Fibroblast of lung (primary cell): ENCODE measurements at regions not wholly inside any gene's neighbourhood (a gene's known extent, or its start where the extent isn't known, plus 50 kb on each side); places are given as distances from the start of the nearest gene placed in this dataset.

Source experiments
- DNase-seq, 2 donors: peaks; one replicate each; pipeline versions ENCODE4 v3.0.0 to v3.0.0-alpha.2; 2010; ENCODE audit warnings: low read depth in 2 of 2
- H2AFZ ChIP-seq: 2 replicates; pipeline ENCODE4 v1.5.1; 2012; ENCODE audit warnings: low read length, control low read depth, inconsistent platforms
- H3K27ac ChIP-seq: 2 replicates; pipeline ENCODE4 v1.5.1; 2011; ENCODE audit warnings: low read length, control low read depth; ENCODE audit not compliant: insufficient read depth
- H3K27me3 ChIP-seq: 2 replicates; pipeline ENCODE4 v1.5.1; 2011; ENCODE audit warnings: mild to moderate bottlenecking, low read length; ENCODE audit not compliant: control insufficient read depth, insufficient read depth
- H3K36me3 ChIP-seq: 2 replicates; pipeline ENCODE4 v1.5.1; 2011; ENCODE audit warnings: low read length; ENCODE audit not compliant: control insufficient read depth, insufficient read depth
- H3K4me1 ChIP-seq: 2 replicates; pipeline ENCODE4 v1.5.1; 2011; ENCODE audit warnings: low read length; ENCODE audit not compliant: control insufficient read depth, insufficient read depth; ENCODE audit errors: extremely low read depth
- H3K4me2 ChIP-seq: 2 replicates; pipeline ENCODE4 v1.5.1; 2011; ENCODE audit warnings: low read length, control low read depth; ENCODE audit not compliant: insufficient read depth; ENCODE audit errors: extremely low read depth
- H3K4me3 ChIP-seq, 4 experiments: fragments of 200-600 bp in 1 of 4; sonication (generic) in 1 of 4; replicated peaks in 1 of 4; 2 replicates each; pipeline ENCODE4 v1.5.1; 2011 to 2016; ENCODE audit warnings: low read length in 4 of 4, low read depth in 3 of 4, mild to moderate bottlenecking in 3 of 4, control low read depth in 2 of 4, inconsistent platforms in 1 of 4, mixed read lengths in 1 of 4; ENCODE audit not compliant: insufficient read depth in 1 of 4; ENCODE audit errors: control extremely low read depth in 1 of 4
- H3K79me2 ChIP-seq: 2 replicates; pipeline ENCODE4 v1.5.1; 2012; ENCODE audit warnings: mild to moderate bottlenecking, low read length, inconsistent platforms; ENCODE audit not compliant: control insufficient read depth, insufficient read depth
- H3K9ac ChIP-seq: 2 replicates; pipeline ENCODE4 v1.5.1; 2011; ENCODE audit warnings: mild to moderate bottlenecking, low read length, control low read depth; ENCODE audit not compliant: insufficient read depth
- H3K9me3 ChIP-seq: 2 replicates; pipeline ENCODE4 v1.5.1; 2012; ENCODE audit warnings: low read depth, low read length; ENCODE audit not compliant: control insufficient read depth, insufficient read depth
- H4K20me1 ChIP-seq: 2 replicates; pipeline ENCODE4 v1.5.1; 2011; ENCODE audit warnings: low read length; ENCODE audit not compliant: control insufficient read depth, insufficient read depth; ENCODE audit errors: extremely low read depth
- EZH2 ChIP-seq: IDR thresholded peaks from 2 replicates; pipeline ENCODE4 v1.5.1; 2012; ENCODE audit warnings: low read length, control low read depth, mild to moderate bottlenecking; ENCODE audit errors: missing control alignments
- TF ChIP-seq, protein P1 (sequence below), 2 donors: IDR thresholded peaks in 1 of 2; conservative IDR thresholded peaks in 1 of 2; 1 replicate in 1 of 2; 2 replicates in 1 of 2; pipeline ENCODE4 v1.5.1; 2011 to 2012; ENCODE audit warnings: low read length in 2 of 2, control low read depth in 1 of 2, inconsistent platforms in 1 of 2, low read depth in 1 of 2, mild to moderate bottlenecking in 1 of 2

DNA sequence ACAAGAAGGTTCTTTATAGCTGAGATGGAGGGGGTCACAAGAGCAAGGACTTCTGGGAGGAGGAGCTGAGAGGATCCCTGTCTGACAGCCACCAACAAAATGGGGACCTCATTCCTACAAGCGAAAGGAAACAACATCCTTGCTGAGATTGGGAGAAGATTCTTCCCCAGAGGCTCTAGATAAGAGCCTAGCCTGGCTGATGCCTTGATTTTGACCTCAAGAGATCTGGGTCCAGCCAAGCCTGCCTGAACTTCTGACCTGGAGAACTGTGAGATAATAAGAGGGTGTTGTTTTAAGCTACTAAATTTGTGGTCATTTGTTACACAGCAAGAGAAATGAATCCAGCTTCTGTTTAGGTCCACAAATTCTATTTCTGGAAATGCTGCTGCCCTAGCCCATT is 75.4 kb upstream of the SLC4A11 start:
- Histone ChIP-seq H3K9ac (no peak overlapping the region), H2AFZ (no peak overlapping the region), H3K4me1 (no peaks in the 10 kb centered on the region), H3K36me3 (peaks cover 6% of the 10 kb centered on the region), H3K4me2 (no peak overlapping the region), H3K9me3 (no peaks in the 10 kb centered on the region), H3K27ac (no peak overlapping the region), H4K20me1 (no peaks in the 10 kb centered on the region), H3K4me3 (no peak overlapping the region), H3K79me2 (no peaks in the 10 kb centered on the region), H3K27me3 (no peaks in the 10 kb centered on the region)
- no peak for DNase-seq
- TF ChIP-seq EZH2 = no peak
- TF ChIP-seq, protein P1, sequence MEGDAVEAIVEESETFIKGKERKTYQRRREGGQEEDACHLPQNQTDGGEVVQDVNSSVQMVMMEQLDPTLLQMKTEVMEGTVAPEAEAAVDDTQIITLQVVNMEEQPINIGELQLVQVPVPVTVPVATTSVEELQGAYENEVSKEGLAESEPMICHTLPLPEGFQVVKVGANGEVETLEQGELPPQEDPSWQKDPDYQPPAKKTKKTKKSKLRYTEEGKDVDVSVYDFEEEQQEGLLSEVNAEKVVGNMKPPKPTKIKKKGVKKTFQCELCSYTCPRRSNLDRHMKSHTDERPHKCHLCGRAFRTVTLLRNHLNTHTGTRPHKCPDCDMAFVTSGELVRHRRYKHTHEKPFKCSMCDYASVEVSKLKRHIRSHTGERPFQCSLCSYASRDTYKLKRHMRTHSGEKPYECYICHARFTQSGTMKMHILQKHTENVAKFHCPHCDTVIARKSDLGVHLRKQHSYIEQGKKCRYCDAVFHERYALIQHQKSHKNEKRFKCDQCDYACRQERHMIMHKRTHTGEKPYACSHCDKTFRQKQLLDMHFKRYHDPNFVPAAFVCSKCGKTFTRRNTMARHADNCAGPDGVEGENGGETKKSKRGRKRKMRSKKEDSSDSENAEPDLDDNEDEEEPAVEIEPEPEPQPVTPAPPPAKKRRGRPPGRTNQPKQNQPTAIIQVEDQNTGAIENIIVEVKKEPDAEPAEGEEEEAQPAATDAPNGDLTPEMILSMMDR (conservative IDR thresholded peaks at IDR 0.05 in 1 of 2, IDR thresholded peaks at IDR 0.05 in 1 of 2; ENCODE audit: low read depth in 1 of 2, low read length in 2 of 2) = no peak

DNA sequence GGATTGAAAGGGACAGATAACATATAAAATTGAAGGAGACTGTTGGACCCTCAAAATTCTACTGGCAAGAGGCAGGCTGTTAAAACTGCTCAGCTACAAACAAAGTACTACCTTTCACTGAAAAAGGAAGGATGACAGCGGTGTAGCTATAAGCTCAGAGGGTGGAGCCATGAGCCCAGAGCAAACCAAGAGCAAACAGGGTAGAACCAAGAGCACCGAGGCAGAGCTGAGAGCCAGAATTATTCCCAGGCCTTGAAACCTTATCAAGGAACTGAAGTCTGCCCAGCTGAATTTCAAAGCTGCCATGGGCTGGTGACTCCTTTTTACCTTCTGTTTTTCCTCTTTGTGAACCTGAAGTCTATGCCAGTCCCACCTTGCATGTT is 74.7 kb upstream of the SLC4A11 start:
- Histone ChIP-seq H3K9ac (no peak overlapping the region), H3K27ac (no peak overlapping the region)

DNA sequence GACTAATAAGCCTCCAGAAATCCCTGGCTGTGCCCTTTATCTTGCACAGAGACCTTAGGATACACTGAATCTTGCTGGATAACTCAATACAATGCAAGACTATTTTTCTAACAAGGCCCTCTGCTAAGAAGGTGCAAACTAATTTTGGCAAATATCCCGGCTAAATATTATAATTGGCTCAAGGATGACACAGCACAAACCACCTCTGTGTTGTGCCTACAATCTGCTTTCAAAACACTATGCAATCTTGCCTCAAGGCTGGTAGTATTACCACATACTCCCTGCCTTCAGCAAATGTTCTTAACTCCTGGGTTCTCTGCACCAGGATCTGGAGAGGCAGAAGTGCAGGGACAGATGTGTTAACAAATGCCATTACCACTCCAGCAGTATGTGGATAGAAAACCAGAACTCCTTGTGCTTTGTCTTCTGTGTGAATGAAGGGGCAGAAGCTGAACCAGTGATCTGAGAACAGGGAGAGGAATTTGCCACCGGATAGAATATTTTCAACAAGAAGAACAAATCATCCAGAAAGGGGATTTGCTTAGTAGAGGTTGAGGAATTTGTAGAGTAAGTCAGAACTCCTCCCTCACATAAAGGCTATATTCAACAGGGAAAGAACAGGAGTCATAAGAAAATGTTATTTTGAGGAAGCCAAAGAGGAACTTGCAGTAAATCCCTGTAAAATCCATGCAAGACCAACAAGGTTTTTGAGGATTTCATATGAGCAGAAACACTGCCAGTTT is 74.1 kb upstream of the SLC4A11 start:
- Histone ChIP-seq H3K27ac (no peak overlapping the region), H3K9me3 (no peaks in the 10 kb centered on the region), H3K36me3 (peaks cover 6% of the 10 kb centered on the region), H2AFZ (no peak overlapping the region), H3K9ac (no peak overlapping the region), H3K79me2 (no peaks in the 10 kb centered on the region), H3K4me2 (no peak overlapping the region), H3K27me3 (no peaks in the 10 kb centered on the region), H3K4me3 (no peak overlapping the region), H3K4me1 (no peaks in the 10 kb centered on the region), H4K20me1 (no peaks in the 10 kb centered on the region)
- DNase-seq = peak; percentile 55 to 60
- TF ChIP-seq EZH2 = no peak
- TF ChIP-seq, protein P1 (conservative IDR thresholded peaks at IDR 0.05 in 1 of 2, IDR thresholded peaks at IDR 0.05 in 1 of 2; ENCODE audit: low read depth in 1 of 2, low read length in 2 of 2) = no peak

More for the DNA sequence above, 74.7 kb upstream of the SLC4A11 start:
- Histone ChIP-seq H3K4me2 (no peak overlapping the region), H3K4me1 (no peaks in the 10 kb centered on the region), H3K27me3 (no peaks in the 10 kb centered on the region), H2AFZ (no peak overlapping the region), H4K20me1 (no peaks in the 10 kb centered on the region), H3K9me3 (no peaks in the 10 kb centered on the region), H3K4me3 (no peak overlapping the region), H3K79me2 (no peaks in the 10 kb centered on the region), H3K36me3 (peaks cover 6% of the 10 kb centered on the region)
- no peak for DNase-seq
- TF ChIP-seq, protein P1 (conservative IDR thresholded peaks at IDR 0.05 in 1 of 2, IDR thresholded peaks at IDR 0.05 in 1 of 2; ENCODE audit: low read depth in 1 of 2, low read length in 2 of 2) = no peak
- no peak for TF ChIP-seq EZH2
